ENCODE measurements at regions not wholly inside any gene's neighbourhood (a gene's known extent, or its start where the extent isn't known, plus 50 kb on each side); places are given as distances from the start of the nearest gene placed in this dataset.

GRCh38 chr14:104504172-104504735 lies 75.3 kb upstream of the C14orf180 start:
- no peaks in the 10 kb centered on the region for H4K20me1 ChIP-seq (ENCODE audit: control insufficient read depth, insufficient read depth, low read length, poor library complexity, severe bottlenecking)
- TF ChIP-seq CTCF (IDR thresholded peaks at IDR 0.05) = no peak
- TF ChIP-seq EZH2 (IDR thresholded peaks at IDR 0.05; ENCODE audit: borderline replicate concordance, insufficient read depth, low read depth, low read length, poor library complexity, severe bottlenecking) = no peak
- intact Hi-C loops (cut with micrococcal nuclease) = no loop called here
- H3K4me3 ChIP-seq (ENCODE audit: control extremely low read depth in 1 of 5, extremely low read depth in 1 of 5, insufficient read depth in 1 of 5, low read depth in 2 of 5, low read length in 4 of 5) = no peak overlapping the region
- ChIA-PET CTCF (no interaction called here), POLR2A (no interaction called here)
- H3K9me3 ChIP-seq (ENCODE audit: control extremely low read depth in 1 of 3, control insufficient read depth in 2 of 3, insufficient read depth in 1 of 3, low read length in 2 of 3) = peaks cover 0 to 48% (median 9%) of the 10 kb centered on the region in 3 donors
- H2AFZ ChIP-seq (ENCODE audit: insufficient read depth, low read depth, low read length, poor library complexity, severe bottlenecking) = no peak overlapping the region
- H3K27ac ChIP-seq (ENCODE audit: low read length in 2 of 2) = no peak overlapping the region
- WGBS (ENCODE audit: insufficient coverage) = 88% methylated on average over 7 of the region's 7 CpGs
- H3K4me1 ChIP-seq (ENCODE audit: control insufficient read depth in 2 of 2, insufficient read depth in 2 of 2, low read length in 2 of 2) = no peaks in the 10 kb centered on the region
- peaks cover 9% of the 10 kb centered on the region for H3K9me3 Mint-ChIP-seq (ENCODE audit: insufficient read depth)
- peaks cover 20% of the 10 kb centered on the region for H3K27me3 Mint-ChIP-seq
- no peak overlapping the region for H3K9ac ChIP-seq (ENCODE audit: low read length)
- H3K4me2 ChIP-seq (replicated peaks; ENCODE audit: low read depth, low read length, poor library complexity, severe bottlenecking) = no peak overlapping the region
- no peaks in the 10 kb centered on the region for H3K4me1 Mint-ChIP-seq
- H3K79me2 ChIP-seq (ENCODE audit: control insufficient read depth, insufficient read depth, low read length) = no peaks in the 10 kb centered on the region
- no peak overlapping the region for H3K27ac Mint-ChIP-seq
- no peak overlapping the region for H3K4me3 Mint-ChIP-seq
- H3K27me3 ChIP-seq (replicated peaks in 1 of 4; ENCODE audit: control extremely low read depth in 1 of 4, control insufficient read depth in 3 of 4, insufficient read depth in 4 of 4, low read length in 3 of 4) = peaks cover 0 to 15% (median 1%) of the 10 kb centered on the region in 4 experiments
- DNase-seq (no peak), ATAC-seq (ENCODE audit: low read depth) (no peak)
- H3K36me3 ChIP-seq (replicated peaks in 1 of 2; ENCODE audit: control extremely low read depth in 1 of 2, control insufficient read depth in 1 of 2, extremely low read depth in 1 of 2, insufficient read depth in 2 of 2, low read length in 1 of 2) = no peaks in the 10 kb centered on the region

GRCh38 chr14:104505085-104506074 lies 74.2 kb upstream of the C14orf180 start:
- Histone ChIP-seq H3K4me1 (ENCODE audit: control insufficient read depth in 2 of 2, insufficient read depth in 2 of 2, low read length in 2 of 2) (no peaks in the 10 kb centered on the region), H3K4me2 (replicated peaks; ENCODE audit: low read depth, low read length, poor library complexity, severe bottlenecking) (no peak overlapping the region), H3K79me2 (ENCODE audit: control insufficient read depth, insufficient read depth, low read length) (no peaks in the 10 kb centered on the region), H3K27me3 (replicated peaks in 1 of 4; ENCODE audit: control extremely low read depth in 1 of 4, control insufficient read depth in 3 of 4, insufficient read depth in 4 of 4, low read length in 3 of 4) (peaks cover 0 to 17% (median 1%) of the 10 kb centered on the region in 4 experiments), H3K36me3 (replicated peaks in 1 of 2; ENCODE audit: control extremely low read depth in 1 of 2, control insufficient read depth in 1 of 2, extremely low read depth in 1 of 2, insufficient read depth in 2 of 2, low read length in 1 of 2) (no peaks in the 10 kb centered on the region), H3K9ac (ENCODE audit: low read length) (no peak overlapping the region), H3K9me3 (ENCODE audit: control extremely low read depth in 1 of 3, control insufficient read depth in 2 of 3, insufficient read depth in 1 of 3, low read length in 2 of 3) (peaks cover 0 to 38% (median 9%) of the 10 kb centered on the region in 3 donors), H3K27ac (ENCODE audit: low read length in 2 of 2) (no peak overlapping the region), H2AFZ (ENCODE audit: insufficient read depth, low read depth, low read length, poor library complexity, severe bottlenecking) (no peak overlapping the region), H3K4me3 (ENCODE audit: control extremely low read depth in 1 of 5, extremely low read depth in 1 of 5, insufficient read depth in 1 of 5, low read depth in 2 of 5, low read length in 4 of 5) (no peak overlapping the region), H4K20me1 (ENCODE audit: control insufficient read depth, insufficient read depth, low read length, poor library complexity, severe bottlenecking) (no peaks in the 10 kb centered on the region)
- POLR2A ChIA-PET = no interaction called here
- Mint-ChIP-seq H3K9me3 (ENCODE audit: insufficient read depth) (peaks cover 9% of the 10 kb centered on the region), H3K4me3 (no peak overlapping the region), H3K4me1 (no peaks in the 10 kb centered on the region), H3K27me3 (peaks cover 21% of the 10 kb centered on the region), H3K27ac (no peak overlapping the region)
- no peak for ATAC-seq (ENCODE audit: low read depth)
- no peak for DNase-seq
- 85% methylated on average over 19 of the region's 28 CpGs for WGBS (ENCODE audit: insufficient coverage)
- no peak for TF ChIP-seq EZH2 (IDR thresholded peaks at IDR 0.05; ENCODE audit: borderline replicate concordance, insufficient read depth, low read depth, low read length, poor library complexity, severe bottlenecking)
- no peak for TF ChIP-seq CTCF (IDR thresholded peaks at IDR 0.05)
- CTCF ChIA-PET = no interaction called here
- intact Hi-C loops (cut with micrococcal nuclease) = no loop called here
